GDM1 (cell line): ENCODE measurements at regions not wholly inside any gene's neighbourhood (a gene's known extent, or its start where the extent isn't known, plus 50 kb on each side); places are given as distances from the start of the nearest gene placed in this dataset.

Experiments used
- DNase-seq: peaks from one replicate; lab custom pipeline; 2025; lab: John Stamatoyannopoulos, UW

DNA sequence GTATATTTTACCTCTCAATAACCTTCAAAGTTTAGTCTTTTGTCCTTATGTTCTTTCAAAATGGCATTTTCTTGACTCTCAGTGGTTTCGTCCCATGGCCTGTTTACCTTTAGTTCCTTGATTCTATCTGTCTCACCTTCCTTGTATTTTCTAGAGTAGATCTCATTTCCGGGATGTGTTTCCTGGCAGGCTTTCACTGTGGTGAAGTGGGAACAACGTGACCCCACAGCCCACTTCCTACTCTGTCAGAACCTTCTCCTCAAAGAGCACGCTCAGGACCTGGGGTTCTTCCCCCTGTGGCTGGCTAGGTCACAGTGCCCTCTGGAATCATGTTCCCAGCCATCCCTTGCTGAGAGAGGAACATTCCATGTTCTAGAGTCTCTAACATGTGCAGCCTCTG is 129.9 kb upstream of the ZNF32 start:
- DNase-seq, result no peak

GRCh38 chr10:43775384-43775783 is 126.7 kb upstream of the ZNF32 start:
- no peak for DNase-seq

DNA sequence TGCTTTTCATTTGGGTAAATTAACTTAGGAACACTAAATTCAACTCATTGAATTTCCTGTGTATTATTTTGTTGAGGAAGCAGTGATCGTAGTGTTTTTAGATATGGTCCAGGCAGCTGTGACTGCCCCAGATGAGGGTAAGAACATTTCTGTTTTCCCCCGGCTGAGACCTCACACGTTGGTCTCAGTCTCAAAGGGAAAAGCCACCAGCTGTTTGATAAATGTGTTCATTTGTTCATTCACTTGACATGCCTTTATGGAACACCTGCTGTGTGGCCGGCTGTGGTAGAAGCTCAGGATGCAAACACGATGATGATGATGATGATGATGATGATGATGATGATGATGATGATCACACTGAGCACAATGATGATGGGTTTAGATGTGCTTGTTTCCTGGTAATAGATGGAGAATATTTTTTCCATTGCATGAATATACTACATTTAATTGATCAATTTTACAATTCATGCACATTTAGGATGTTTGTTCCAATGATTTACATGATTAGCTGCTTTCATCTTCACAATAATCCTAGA is 125.6 kb upstream of the ZNF32 start:
- DNase-seq, result no peak

GRCh38 chr10:43773736-43774135 is 125.1 kb upstream of the ZNF32 start:
- no peak for DNase-seq

DNA sequence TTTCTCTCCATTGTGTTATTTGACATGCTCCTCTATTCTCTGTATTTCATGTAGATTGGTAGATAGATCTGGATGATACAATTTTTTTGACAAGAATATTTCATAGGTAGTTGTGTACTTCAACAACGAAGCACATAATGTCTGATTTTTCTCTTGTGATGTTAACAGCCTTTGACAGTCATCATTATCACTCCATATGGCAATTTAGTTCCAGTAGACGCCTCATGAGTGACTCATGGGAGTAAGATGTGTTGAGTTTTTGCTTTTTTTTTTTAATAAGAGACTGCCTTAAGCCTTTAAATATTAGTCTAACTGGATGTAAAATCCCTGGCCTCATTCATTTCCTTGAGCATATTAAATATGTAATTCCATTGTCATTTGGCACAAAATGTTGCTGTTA is 123.5 kb upstream of the ZNF32 start:
- no peak for DNase-seq

GRCh38 chr10:43771675-43772074 is 123.0 kb upstream of the ZNF32 start:
- DNase-seq, result no peak

DNA sequence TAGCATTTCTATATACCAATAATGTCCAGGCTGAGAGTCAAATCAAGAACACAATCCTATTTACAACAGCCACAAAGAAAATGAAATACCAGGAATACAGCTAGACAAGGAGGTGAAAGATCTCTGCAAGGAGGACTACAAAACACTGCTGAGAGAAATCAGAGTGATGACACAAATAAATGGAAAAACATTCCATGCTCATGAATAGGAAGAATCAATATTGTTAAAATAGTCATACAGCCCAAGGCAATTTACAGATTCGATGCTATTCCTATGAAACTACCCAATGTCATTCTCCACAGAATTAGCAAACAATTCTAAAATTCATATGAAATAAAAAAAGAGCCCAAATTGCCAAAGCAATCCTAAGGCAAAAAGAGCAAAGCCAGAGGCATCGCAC is 116.8 kb upstream of the ZNF32 start:
- DNase-seq, result no peak

DNA sequence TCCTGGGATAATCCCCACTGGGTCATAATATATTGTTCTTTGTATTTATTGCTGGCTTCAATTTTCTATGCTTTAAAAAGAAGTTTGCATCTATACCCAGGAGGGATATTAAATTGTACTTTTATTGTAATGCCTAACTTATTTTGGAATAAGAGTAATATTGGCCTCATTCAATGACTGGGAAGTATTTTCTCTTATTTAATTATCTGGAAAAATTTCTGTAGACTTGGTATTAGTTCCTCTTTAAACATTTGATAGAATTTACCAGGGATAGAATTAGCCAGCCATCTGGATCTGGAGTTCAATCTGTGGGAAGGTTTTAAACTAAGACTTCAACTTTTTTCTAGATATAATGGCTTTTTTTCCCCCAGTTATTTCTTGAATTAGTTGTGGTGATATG is 115.2 kb upstream of the ZNF32 start:
- no peak for DNase-seq

DNA sequence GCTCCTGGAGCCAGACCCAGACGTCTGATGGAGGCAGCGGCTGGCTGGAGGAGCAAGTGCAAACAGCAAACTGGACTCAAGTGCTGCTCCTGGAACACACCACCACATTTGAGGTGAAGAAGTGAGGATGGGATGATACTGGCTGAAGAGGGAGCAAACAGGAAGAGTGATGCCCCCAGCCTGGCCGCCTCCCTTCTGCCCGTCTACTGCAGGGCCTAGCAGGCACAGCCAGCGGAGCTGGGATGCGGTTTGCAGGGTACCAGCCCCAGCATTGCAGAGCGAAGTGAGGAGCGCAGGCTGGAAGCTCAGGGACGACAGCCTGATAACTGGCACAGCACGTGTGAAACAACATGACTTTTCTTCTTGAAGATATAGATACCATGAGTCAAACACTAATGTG is 111.8 kb upstream of the ZNF32 start:
- no peak for DNase-seq

- no peak for DNase-seq
Observed at GRCh38 chr10:43759216-43759615, 110.5 kb upstream of the ZNF32 start.

GRCh38 chr10:43756341-43756740 is 107.7 kb upstream of the ZNF32 start:
- no peak for DNase-seq

DNA sequence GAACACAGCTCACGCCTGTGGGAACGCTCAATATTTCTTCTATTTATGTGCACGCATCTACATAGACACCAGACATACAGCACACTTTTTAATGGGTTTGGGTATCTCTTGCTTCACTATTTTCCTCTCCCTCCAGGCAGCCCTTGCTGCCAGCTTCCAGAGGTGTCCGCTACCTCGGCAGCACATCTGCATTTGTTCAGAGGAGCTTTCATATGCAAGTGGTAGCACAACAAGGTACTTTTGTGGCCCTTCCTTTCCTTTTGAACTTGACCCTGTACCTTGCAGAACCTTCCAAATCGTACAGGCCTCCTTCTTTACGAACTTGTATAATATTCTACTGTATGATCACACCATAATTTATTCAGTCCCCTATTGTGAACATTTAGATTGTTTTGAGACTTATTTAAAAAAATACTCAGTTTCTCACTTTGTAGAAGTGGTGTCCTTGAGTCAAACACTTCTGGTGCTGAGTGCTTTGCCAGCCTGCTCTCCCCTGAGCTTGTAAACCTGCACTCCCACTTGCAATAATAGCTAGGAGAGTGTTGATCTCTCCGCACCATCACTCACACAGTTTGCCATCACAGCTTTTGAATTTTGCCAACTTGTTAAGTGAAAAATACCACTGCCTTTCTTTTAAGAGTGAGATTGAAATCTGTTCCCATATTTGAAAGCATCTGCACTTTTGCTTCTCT is 106.0 kb upstream of the ZNF32 start:
- no peak for DNase-seq

- no peak for DNase-seq
Observed at GRCh38 chr10:43753397-43754061, 104.8 kb upstream of the ZNF32 start.

DNA sequence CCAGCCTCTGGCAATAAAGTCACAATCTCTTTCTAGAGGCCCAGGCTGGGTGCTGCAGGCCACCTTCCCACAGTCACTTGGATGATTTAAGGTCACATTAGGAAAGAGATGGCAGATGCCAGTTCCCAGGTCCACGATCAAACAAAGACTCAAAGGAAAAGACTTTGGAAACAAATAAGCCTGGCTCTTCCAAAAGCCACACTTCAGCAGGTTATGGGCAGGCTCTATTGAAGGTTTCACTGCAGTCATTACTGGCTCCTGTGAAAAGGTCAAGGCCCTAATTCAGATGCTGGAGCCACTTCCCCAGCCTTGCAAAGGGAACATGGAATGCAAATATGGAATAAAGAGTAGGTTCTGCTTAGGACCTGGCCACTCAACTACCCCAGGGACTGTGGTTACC is 104.0 kb upstream of the ZNF32 start:
- DNase-seq, result no peak

DNA sequence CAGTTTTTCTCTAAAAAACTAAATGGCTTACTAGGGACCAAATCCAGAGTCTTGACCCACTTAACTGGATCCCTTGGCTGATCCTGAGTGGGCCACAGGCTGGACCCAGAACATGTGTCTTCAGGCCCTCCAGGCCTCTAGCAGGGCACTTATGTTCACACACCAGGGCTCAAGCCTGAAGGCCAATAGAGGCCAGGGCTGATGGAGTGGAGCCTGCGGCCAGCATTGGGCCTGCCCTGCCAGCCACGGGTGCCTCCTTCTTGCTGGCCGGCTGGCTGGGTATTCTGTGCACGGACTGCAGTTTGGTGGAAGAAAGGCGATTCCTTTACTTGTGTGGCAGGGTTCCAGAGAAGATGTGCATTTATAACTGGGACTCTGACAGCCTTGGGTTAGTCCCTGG is 103.0 kb upstream of the ZNF32 start:
- DNase-seq, result no peak

- DNase-seq, result no peak
Observed at GRCh38 chr10:43749940-43750552, 101.4 kb upstream of the ZNF32 start.

GRCh38 chr10:43749145-43749576 is 100.5 kb upstream of the ZNF32 start:
- DNase-seq, result no peak

- no peak for DNase-seq
Observed at GRCh38 chr10:43748560-43748959, 99.9 kb upstream of the ZNF32 start.

GRCh38 chr10:43746906-43747305 is 98.2 kb upstream of the ZNF32 start:
- no peak for DNase-seq

GRCh38 chr10:43739161-43739560 is 90.5 kb upstream of the ZNF32 start:
- no peak for DNase-seq

DNA sequence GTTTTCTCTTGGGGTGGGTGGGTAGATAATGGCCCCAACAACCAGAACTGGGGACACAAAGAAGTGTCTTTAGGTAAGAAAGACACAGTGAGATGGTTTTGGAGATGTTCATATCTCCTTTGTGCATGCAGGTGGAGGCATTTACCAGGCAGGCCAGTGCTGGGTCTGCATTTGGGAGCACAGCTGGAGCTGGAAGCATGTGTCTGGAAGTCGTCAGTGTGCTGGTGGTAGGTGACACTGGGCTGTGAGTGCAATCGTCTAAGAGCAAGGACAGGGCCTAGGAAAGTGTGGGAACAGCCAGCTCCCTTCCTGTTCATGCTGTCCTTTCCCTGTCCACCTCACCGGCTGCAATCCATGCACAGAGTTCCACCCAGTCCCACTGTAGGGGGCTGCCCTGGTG is 88.3 kb upstream of the ZNF32 start:
- DNase-seq, result no peak

- no peak for DNase-seq
Observed at GRCh38 chr10:43735907-43736306, 87.2 kb upstream of the ZNF32 start.

- no peak for DNase-seq
Observed at GRCh38 chr10:43734716-43735115, 86.0 kb upstream of the ZNF32 start.
